Ishikawa (cell line): ENCODE measurements at regions not wholly inside any gene's neighbourhood (a gene's known extent, or its start where the extent isn't known, plus 50 kb on each side); places are given as distances from the start of the nearest gene placed in this dataset.

Experiments
- CEBPB ChIP-seq: IDR thresholded peaks from 2 replicates; pipeline ENCODE4 v1.6.1; 2012
- CREB1 ChIP-seq: IDR thresholded peaks from 2 replicates; pipeline ENCODE4 v1.6.1; 2012; ENCODE audit warnings: low read depth
- EGR1 ChIP-seq: IDR thresholded peaks from 2 replicates; pipeline ENCODE4 v1.6.1; 2012
- EP300 ChIP-seq: IDR thresholded peaks from 2 replicates; pipeline ENCODE4 v1.6.1; 2012; ENCODE audit warnings: borderline replicate concordance
- FOXM1 ChIP-seq: IDR thresholded peaks from 2 replicates; pipeline ENCODE4 v1.6.1; 2012; ENCODE audit warnings: low read depth, borderline replicate concordance
- MAX ChIP-seq: IDR thresholded peaks from 2 replicates; pipeline ENCODE4 v1.6.1; 2012
- NFIC ChIP-seq: IDR thresholded peaks from 2 replicates; pipeline ENCODE4 v1.6.1; 2012
- RAD21 ChIP-seq: IDR thresholded peaks from 2 replicates; pipeline ENCODE4 v1.6.1; 2012; ENCODE audit warnings: low read depth
- TAF1 ChIP-seq: IDR thresholded peaks from 2 replicates; pipeline ENCODE4 v1.6.1; 2012; ENCODE audit warnings: low read depth, mild to moderate bottlenecking
- TCF12 ChIP-seq: IDR thresholded peaks from 2 replicates; pipeline ENCODE4 v1.6.1; 2012; ENCODE audit warnings: low read depth
- TEAD4 ChIP-seq: IDR thresholded peaks from 2 replicates; pipeline ENCODE4 v1.6.1; 2012
- USF1 ChIP-seq: IDR thresholded peaks from 2 replicates; pipeline ENCODE4 v1.6.1; 2012
- YY1 ChIP-seq: IDR thresholded peaks from 2 replicates; pipeline ENCODE4 v1.6.1; 2012; ENCODE audit warnings: low read depth
- ZBTB7A ChIP-seq: IDR thresholded peaks from 2 replicates; pipeline ENCODE4 v1.6.1; 2012; ENCODE audit warnings: low read depth
- TF ChIP-seq, protein P1 (sequence below): IDR thresholded peaks from 2 replicates; pipeline ENCODE4 v1.6.1; 2012; ENCODE audit warnings: low read depth, mild to moderate bottlenecking

DNA sequence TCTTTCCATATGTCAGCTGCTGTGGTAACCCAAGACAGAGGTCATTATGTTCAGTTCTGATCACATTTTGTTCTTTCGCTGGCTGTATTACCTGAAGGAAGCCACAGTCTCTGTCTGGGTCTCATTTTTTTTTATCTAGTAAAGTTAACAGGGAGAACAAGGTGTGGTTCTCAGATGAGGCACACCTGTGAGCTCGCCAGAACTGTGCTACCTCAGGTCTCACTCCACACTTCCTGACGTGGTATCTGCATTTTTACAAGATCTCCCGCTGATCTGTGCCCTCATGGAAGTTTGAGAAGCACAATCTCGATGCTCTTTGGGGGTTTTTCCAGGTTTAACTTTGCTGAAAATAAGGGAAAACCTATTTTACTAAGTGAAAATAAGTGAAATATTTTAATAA, 169.5 kb upstream of the CENPW start:
- TF ChIP-seq TEAD4 = no peak
- TF ChIP-seq MAX = no peak
- TF ChIP-seq USF1 = no peak
- TF ChIP-seq TCF12 = no peak
- TF ChIP-seq YY1 = no peak
- no peak for TF ChIP-seq RAD21
- TF ChIP-seq, protein P1, sequence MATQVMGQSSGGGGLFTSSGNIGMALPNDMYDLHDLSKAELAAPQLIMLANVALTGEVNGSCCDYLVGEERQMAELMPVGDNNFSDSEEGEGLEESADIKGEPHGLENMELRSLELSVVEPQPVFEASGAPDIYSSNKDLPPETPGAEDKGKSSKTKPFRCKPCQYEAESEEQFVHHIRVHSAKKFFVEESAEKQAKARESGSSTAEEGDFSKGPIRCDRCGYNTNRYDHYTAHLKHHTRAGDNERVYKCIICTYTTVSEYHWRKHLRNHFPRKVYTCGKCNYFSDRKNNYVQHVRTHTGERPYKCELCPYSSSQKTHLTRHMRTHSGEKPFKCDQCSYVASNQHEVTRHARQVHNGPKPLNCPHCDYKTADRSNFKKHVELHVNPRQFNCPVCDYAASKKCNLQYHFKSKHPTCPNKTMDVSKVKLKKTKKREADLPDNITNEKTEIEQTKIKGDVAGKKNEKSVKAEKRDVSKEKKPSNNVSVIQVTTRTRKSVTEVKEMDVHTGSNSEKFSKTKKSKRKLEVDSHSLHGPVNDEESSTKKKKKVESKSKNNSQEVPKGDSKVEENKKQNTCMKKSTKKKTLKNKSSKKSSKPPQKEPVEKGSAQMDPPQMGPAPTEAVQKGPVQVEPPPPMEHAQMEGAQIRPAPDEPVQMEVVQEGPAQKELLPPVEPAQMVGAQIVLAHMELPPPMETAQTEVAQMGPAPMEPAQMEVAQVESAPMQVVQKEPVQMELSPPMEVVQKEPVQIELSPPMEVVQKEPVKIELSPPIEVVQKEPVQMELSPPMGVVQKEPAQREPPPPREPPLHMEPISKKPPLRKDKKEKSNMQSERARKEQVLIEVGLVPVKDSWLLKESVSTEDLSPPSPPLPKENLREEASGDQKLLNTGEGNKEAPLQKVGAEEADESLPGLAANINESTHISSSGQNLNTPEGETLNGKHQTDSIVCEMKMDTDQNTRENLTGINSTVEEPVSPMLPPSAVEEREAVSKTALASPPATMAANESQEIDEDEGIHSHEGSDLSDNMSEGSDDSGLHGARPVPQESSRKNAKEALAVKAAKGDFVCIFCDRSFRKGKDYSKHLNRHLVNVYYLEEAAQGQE = no peak
- no peak for TF ChIP-seq CREB1
- TF ChIP-seq FOXM1 = no peak
- TF ChIP-seq NFIC = no peak
- no peak for TF ChIP-seq TAF1
- no peak for TF ChIP-seq EP300
- no peak for TF ChIP-seq ZBTB7A
- TF ChIP-seq CEBPB = no peak
- no peak for TF ChIP-seq EGR1

GRCh38 chr6:126170978-126171382, 168.9 kb upstream of the CENPW start:
- TF ChIP-seq RAD21 = peak; percentile 39
- no peak for TF ChIP-seq EGR1
- no peak for TF ChIP-seq YY1

GRCh38 chr6:126172131-126172530, 167.8 kb upstream of the CENPW start:
- TF ChIP-seq YY1 (no peak), MAX (no peak), FOXM1 (no peak), NFIC (no peak), EP300 (no peak), USF1 (no peak), TCF12 (no peak), TAF1 (no peak), RAD21 (no peak), EGR1 (no peak), CREB1 (no peak), ZBTB7A (no peak), CEBPB (no peak), TEAD4 (no peak)
- TF ChIP-seq, protein P1 = no peak

DNA sequence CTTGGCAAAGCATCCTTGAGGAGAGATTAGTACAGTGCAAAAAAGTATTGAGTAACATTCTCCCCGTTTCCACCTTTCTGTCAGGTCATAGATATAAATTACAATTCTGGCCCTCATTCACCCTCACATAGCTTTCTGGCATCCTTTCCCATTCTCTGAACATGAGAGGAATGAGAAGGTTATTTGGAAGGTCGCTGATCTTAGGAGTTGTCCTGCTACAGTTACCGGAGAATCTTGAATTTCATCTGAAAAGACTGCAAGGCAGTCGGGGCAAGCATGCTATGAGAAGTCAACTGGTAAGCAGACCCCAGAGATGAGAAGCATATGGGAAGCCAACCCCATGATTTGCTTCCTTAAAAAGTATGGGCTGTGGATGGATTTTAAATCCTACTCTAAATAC, 166.7 kb upstream of the CENPW start:
- TF ChIP-seq EP300 = no peak
- TF ChIP-seq, protein P1 = no peak
- TF ChIP-seq MAX = no peak

DNA sequence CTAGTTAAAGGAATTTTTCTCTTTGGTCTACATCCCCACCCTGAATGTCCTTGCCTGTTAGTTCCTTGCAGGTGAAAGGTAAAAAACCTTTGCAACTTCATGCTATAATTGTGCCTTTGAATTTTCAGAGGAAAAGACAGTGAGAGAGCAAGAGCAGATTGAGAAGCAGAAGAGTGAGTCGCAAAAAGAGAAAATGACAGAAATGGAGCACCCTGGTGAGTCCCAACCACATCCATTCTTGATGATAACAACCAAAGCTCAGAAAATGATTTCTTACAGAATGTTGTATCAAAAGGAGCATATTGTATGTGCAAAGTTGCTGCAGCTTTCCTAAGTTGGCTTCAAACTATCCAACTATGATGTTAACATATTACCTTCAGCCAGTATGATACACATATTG, 165.2 kb upstream of the CENPW start:
- TF ChIP-seq USF1 = no peak
- TF ChIP-seq EGR1 = no peak
- no peak for TF ChIP-seq NFIC
- TF ChIP-seq, protein P1 = no peak
- no peak for TF ChIP-seq EP300
- TF ChIP-seq ZBTB7A = no peak
- TF ChIP-seq CEBPB = no peak
- TF ChIP-seq TAF1 = no peak
- no peak for TF ChIP-seq FOXM1
- TF ChIP-seq RAD21 = no peak
- no peak for TF ChIP-seq YY1
- TF ChIP-seq MAX = no peak
